ENCODE measurements at regions not wholly inside any gene's neighbourhood (a gene's known extent, or its start where the extent isn't known, plus 50 kb on each side); places are given as distances from the start of the nearest gene placed in this dataset.
A peak's percentile ranks its signal among the peaks of the same experiment; 100 is the strongest.

DNA sequence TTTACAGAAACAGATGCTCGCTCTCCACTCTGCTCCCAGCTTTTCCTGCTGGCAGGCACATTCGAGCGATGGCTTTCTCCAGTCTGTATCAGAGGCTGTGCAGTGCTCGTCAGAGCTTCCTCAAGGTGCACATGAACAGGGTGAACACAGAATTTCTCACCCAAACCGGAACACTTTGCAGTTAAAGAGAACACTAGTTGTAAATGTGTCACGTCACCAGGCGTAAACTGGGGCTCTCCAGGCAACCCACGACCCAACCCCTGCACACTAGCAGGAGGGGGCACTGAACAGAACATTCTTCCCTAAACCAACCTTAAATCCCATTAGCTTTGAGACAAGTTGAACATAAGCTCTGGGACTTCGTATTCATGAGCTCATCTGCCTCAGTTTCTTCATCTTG lies 119.0 kb downstream of the RMI2 start:
- no peak overlapping the region for H3K4me3 ChIP-seq (ENCODE audit: low read depth, low read length)
- no peak for DNase-seq (ENCODE audit: low read depth)
- TF ChIP-seq, protein P1, sequence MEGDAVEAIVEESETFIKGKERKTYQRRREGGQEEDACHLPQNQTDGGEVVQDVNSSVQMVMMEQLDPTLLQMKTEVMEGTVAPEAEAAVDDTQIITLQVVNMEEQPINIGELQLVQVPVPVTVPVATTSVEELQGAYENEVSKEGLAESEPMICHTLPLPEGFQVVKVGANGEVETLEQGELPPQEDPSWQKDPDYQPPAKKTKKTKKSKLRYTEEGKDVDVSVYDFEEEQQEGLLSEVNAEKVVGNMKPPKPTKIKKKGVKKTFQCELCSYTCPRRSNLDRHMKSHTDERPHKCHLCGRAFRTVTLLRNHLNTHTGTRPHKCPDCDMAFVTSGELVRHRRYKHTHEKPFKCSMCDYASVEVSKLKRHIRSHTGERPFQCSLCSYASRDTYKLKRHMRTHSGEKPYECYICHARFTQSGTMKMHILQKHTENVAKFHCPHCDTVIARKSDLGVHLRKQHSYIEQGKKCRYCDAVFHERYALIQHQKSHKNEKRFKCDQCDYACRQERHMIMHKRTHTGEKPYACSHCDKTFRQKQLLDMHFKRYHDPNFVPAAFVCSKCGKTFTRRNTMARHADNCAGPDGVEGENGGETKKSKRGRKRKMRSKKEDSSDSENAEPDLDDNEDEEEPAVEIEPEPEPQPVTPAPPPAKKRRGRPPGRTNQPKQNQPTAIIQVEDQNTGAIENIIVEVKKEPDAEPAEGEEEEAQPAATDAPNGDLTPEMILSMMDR (conservative IDR thresholded peaks at IDR 0.05; ENCODE audit: low read depth, low read length), result no peak

DNA sequence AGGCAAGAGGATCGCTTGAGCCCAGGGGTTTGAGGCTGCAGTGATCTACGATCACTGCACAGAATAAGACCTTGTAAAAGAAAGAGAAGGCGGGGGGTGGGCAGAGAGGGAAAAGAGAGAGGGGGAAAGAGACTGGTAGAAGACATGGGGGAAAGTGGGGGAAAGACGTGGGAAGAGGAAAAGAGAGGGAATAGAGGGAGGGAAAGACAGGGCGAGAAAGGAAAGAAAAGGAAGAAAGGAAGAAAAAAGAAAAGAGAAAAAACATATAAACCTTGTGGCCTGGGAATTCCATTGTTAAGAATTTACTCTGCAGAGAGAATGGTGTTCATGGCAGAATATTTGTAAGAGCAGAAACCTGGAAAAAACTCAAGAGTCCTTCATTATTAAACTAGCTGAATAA lies 120.4 kb downstream of the RMI2 start:
- no peak overlapping the region for H3K4me3 ChIP-seq (ENCODE audit: low read depth, low read length)
- DNase-seq (ENCODE audit: low read depth), result no peak
- TF ChIP-seq, protein P1 (conservative IDR thresholded peaks at IDR 0.05; ENCODE audit: low read depth, low read length), result no peak

DNA sequence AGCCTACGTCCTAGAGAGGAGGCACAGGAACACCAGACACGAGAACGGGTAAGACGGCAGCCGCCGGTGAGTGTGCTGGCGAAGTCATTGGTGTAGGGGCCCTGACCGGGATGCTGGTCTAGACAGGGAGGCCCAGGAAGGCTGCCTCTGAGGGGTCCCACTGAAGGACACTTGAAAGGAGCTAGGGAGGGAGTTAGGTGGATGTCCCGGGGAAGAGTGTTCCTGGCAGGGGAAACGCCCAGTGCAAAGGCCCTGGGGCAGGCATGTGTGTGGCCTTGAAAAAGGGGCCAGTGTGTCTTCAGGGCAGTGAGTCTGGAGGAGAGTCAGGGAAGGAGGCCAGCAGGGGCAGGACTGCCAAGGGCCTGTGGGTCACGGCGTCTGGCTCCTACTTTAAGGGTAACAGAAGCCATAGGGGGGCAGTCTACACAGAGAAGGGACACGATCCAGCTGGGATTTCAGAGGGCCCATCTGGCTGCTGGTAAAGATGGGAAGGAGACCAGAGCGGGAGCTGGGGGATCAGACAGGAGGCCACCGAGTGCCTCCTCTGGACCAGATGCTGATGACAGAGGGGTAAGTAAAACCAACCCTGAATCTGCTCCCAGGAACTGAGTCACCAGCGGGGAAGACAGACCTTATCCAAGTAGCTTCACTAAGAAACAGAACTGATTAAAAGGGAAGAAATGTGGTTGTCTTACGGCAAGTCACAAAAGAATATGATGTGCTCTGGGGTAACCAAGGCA lies 115.9 kb downstream of the LITAF start:
- TF ChIP-seq, protein P1 (conservative IDR thresholded peaks at IDR 0.05; ENCODE audit: low read depth, low read length), result no peak
- DNase-seq (ENCODE audit: low read depth), result no peak
- no peak overlapping the region for H3K4me3 ChIP-seq (ENCODE audit: low read depth, low read length)

DNA sequence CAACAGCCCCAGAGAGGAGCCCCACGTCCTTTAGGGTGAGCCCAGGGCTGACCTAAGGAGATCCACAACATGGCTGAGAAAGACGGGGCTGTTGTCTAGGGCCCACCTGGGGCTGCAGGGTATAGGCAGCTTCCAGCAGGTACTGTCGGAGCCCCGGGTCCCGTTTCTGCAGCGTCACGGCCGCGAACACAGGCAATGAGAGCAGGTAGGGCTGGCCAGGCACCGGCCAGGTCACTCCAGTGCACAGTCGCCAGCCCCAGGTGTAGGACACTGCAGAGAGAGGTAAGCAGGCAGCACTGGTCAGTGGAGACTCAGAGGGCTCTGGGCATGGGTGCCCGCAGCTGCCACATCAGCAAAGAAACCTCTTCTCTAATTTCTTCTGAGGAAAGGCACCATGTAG lies 115.2 kb downstream of the LITAF start:
- no peak for DNase-seq (ENCODE audit: low read depth)
- TF ChIP-seq, protein P1 (conservative IDR thresholded peaks at IDR 0.05; ENCODE audit: low read depth, low read length), result no peak
- no peak overlapping the region for H3K4me3 ChIP-seq (ENCODE audit: low read depth, low read length)

DNA sequence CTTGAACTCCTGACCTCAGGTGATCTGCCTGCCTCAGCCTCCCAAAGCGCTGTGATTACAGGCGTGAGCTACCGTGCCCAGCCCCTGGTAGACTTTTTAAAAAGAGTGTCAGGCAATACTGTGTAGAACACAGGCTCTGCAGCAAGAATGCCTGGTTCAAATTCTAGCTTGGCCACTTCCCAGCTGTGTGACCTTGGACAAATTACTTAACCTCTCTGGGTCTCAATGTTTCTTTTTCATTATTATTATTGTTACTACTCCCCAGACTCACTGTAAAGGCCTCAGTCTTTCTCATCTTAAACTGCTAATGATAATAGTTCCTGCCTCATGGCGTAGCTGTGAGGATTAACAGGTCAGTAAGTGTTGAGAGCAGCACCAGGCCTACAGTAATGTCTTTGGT lies 114.3 kb downstream of the LITAF start:
- H3K4me3 ChIP-seq (ENCODE audit: low read depth, low read length), result no peak overlapping the region
- DNase-seq (ENCODE audit: low read depth), result no peak
- TF ChIP-seq, protein P1 (conservative IDR thresholded peaks at IDR 0.05; ENCODE audit: low read depth, low read length), result no peak

- no peak for DNase-seq (ENCODE audit: low read depth)
- TF ChIP-seq, protein P1 (conservative IDR thresholded peaks at IDR 0.05; ENCODE audit: low read depth, low read length), result no peak
- no peak overlapping the region for H3K4me3 ChIP-seq (ENCODE audit: low read depth, low read length)
These were observed 113.9 kb downstream of the LITAF start for GRCh38 chr16:11472851-11473250.

- peak; percentile 19 for DNase-seq (ENCODE audit: low read depth)
- TF ChIP-seq, protein P1 (conservative IDR thresholded peaks at IDR 0.05; ENCODE audit: low read depth, low read length), result no peak
- no peak overlapping the region for H3K4me3 ChIP-seq (ENCODE audit: low read depth, low read length)
These were observed 113.0 kb downstream of the LITAF start for GRCh38 chr16:11473728-11474127.

All from epithelial cell of proximal tubule (primary cell).